Panc1 (cell line): ENCODE measurements at regions not wholly inside any gene's neighbourhood (a gene's known extent, or its start where the extent isn't known, plus 50 kb on each side); places are given as distances from the start of the nearest gene placed in this dataset.

ENCODE experiments used
- ATAC-seq: fragments of 200-7000 bp; cut with Tn5 transposase; 2 replicates; pipeline ENCODE4 v1.9.1; 2020; ENCODE audit warnings: mild to moderate bottlenecking, moderate library complexity
- BruUV-seq: library from RNA; stranded (reverse); fragments of 400-500 nt; replicated peaks from 2 replicates; lab custom pipeline; 2021; lab: Mats Ljungman, UMichigan
- CTCF ChIA-PET: fragments of 300-600 bp; sonication (Branson Sonifier 250); formaldehyde crosslinking; loops from one replicate; lab custom pipeline; 2022; ENCODE audit warnings: antibody characterized with exemption; lab: Charles Lee
- POLR2A ChIA-PET: fragments of 300-600 bp; sonication (Branson Sonifier 250); formaldehyde crosslinking; loops from one replicate; lab custom pipeline; 2022; ENCODE audit warnings: antibody characterized with exemption; lab: Charles Lee
- DNase-seq: peaks from one replicate; pipeline ENCODE4 v3.0.0-alpha.2; 2010; ENCODE audit warnings: low read depth, low spot score
- H3K27ac ChIP-seq: 2 replicates; pipeline ENCODE4 v1.5.1; 2011; ENCODE audit warnings: mild to moderate bottlenecking, low read length, inconsistent platforms
- H3K27me3 ChIP-seq: fragments of 200-500 bp; sonication (Bioruptor generic); 2 replicates; pipeline ENCODE4 v1.6.0; 2014; ENCODE audit warnings: low read length, inconsistent platforms; ENCODE audit not compliant: control insufficient read depth, insufficient read depth
- H3K36me3 ChIP-seq: fragments of 200-500 bp; sonication (Bioruptor generic); 2 replicates; pipeline ENCODE4 v1.5.1; 2014; ENCODE audit warnings: inconsistent platforms, mild to moderate bottlenecking, low read length, moderate library complexity; ENCODE audit not compliant: control insufficient read depth, insufficient read depth
- H3K4me1 ChIP-seq: 2 replicates; pipeline ENCODE4 v1.5.1; 2011; ENCODE audit warnings: inconsistent platforms, mild to moderate bottlenecking, low read length, moderate library complexity; ENCODE audit not compliant: control insufficient read depth, insufficient read depth
- H3K4me3 ChIP-seq, 2 experiments: 2 replicates each; pipeline ENCODE4 v1.5.1; 2011 to 2012; ENCODE audit warnings: low read depth in 2 of 2, low read length in 2 of 2, mild to moderate bottlenecking in 2 of 2, inconsistent platforms in 1 of 2, moderate library complexity in 1 of 2
- H3K9me3 ChIP-seq: fragments of 200-500 bp; sonication (Bioruptor generic); 2 replicates; pipeline ENCODE4 v1.5.1; 2014; ENCODE audit warnings: low read depth, mild to moderate bottlenecking, inconsistent platforms, low read length, moderate library complexity; ENCODE audit not compliant: control insufficient read depth, insufficient read depth
- POLR2AphosphoS5 ChIP-seq: IDR thresholded peaks from 2 replicates; pipeline ENCODE4 v1.6.1; 2012; ENCODE audit warnings: mild to moderate bottlenecking, low read depth, low read length, moderate library complexity
- REST ChIP-seq, 2 experiments: IDR thresholded peaks; 2 replicates each; pipeline ENCODE4 v1.6.1; 2011 to 2012; ENCODE audit warnings: low read depth in 2 of 2, control low read depth in 1 of 2, low read length in 1 of 2, mild to moderate bottlenecking in 1 of 2, moderate library complexity in 1 of 2; ENCODE audit not compliant: insufficient read depth in 1 of 2
- SIN3A ChIP-seq: IDR thresholded peaks from 2 replicates; pipeline ENCODE4 v1.6.1; 2012; ENCODE audit warnings: low read depth, mild to moderate bottlenecking, low read length, moderate library complexity, borderline replicate concordance; ENCODE audit not compliant: insufficient read depth
- TCF7L2 ChIP-seq: IDR thresholded peaks from 2 replicates; pipeline ENCODE4 v1.6.1; 2011; ENCODE audit warnings: mild to moderate bottlenecking, low read depth, low read length, inconsistent platforms
- in situ Hi-C: cut with HindIII; loops from 2 replicates; pipeline ENCODE4 v1.10.0; 2016; ENCODE audit warnings: low sequenced_read_pairs, low pct_unique_long_range_greater_than_20kb
- intact Hi-C: fragments of 100-400 bp; cut with micrococcal nuclease; formaldehyde crosslinking; loops from one replicate; pipeline ENCODE4 v1.10.0; 2022; ENCODE audit not compliant: unreplicated experiment
- TF ChIP-seq, protein P1 (sequence below): fragments of 450-650 bp; IDR thresholded peaks from 2 replicates; pipeline ENCODE4 v1.5.1; 2017; ENCODE audit warnings: mild to moderate bottlenecking

- POLR2A ChIA-PET, result no interaction called here
- Histone ChIP-seq H3K27ac (peak overlapping the region; percentile 99), H3K4me1 (peaks cover 30% of the 10 kb centered on the region), H3K9me3 (no peaks in the 10 kb centered on the region), H3K36me3 (peaks cover 4% of the 10 kb centered on the region; the same call in 1 of the 2 replicates), H3K4me3 (no peak overlapping the region), H3K27me3 (no peaks in the 10 kb centered on the region)
- TF ChIP-seq POLR2AphosphoS5, result no peak
- TF ChIP-seq, protein P1, sequence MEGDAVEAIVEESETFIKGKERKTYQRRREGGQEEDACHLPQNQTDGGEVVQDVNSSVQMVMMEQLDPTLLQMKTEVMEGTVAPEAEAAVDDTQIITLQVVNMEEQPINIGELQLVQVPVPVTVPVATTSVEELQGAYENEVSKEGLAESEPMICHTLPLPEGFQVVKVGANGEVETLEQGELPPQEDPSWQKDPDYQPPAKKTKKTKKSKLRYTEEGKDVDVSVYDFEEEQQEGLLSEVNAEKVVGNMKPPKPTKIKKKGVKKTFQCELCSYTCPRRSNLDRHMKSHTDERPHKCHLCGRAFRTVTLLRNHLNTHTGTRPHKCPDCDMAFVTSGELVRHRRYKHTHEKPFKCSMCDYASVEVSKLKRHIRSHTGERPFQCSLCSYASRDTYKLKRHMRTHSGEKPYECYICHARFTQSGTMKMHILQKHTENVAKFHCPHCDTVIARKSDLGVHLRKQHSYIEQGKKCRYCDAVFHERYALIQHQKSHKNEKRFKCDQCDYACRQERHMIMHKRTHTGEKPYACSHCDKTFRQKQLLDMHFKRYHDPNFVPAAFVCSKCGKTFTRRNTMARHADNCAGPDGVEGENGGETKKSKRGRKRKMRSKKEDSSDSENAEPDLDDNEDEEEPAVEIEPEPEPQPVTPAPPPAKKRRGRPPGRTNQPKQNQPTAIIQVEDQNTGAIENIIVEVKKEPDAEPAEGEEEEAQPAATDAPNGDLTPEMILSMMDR, result no peak
- no peak for TF ChIP-seq TCF7L2
- intact Hi-C loops (loop anchor here (5.0 kb wide), 1 partner anchor 80 kb away; no protein-coding TSS in a partner anchor), in situ Hi-C loops (no loop called here)
- CTCF ChIA-PET, result no interaction called here
- no peak for ATAC-seq
- DNase-seq, result no peak
- no TSS peak for BruUV-seq
These were observed 228.1 kb upstream of the KLF14 start for GRCh38 chr7:130962109-130962508.

DNA sequence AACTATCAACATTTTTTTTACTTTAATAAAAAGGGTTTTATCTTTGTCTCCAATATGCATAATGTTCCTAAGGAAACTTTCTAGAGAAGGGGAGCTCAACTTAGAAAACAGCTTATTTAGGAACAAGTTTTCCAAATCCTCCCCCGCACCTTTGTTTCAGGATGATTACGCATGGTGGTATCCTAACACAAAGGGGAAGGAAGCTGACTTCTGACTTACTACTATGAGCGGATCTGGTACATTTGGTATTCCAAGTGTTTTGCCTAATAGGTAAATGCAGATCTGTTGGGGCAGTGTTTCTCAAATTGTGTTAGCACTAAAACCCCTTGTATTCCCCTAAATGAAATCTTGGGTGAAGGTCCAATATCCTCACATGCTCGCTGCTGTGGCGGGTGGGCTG, 229.3 kb upstream of the KLF14 start:
- in situ Hi-C loops, result no loop called here

More for the DNA sequence above, 229.3 kb upstream of the KLF14 start:
- Histone ChIP-seq H3K27ac (peak overlapping the region; percentile 36; the same call in 1 of the 2 replicates), H3K9me3 (no peaks in the 10 kb centered on the region), H3K4me3 (no peak overlapping the region), H3K4me1 (peaks cover 19% of the 10 kb centered on the region), H3K36me3 (peaks cover 4% of the 10 kb centered on the region; the same call in 1 of the 2 replicates), H3K27me3 (no peaks in the 10 kb centered on the region)
- TF ChIP-seq, protein P1, result no peak
- TF ChIP-seq SIN3A, result no peak
- TF ChIP-seq TCF7L2, result no peak
- TF ChIP-seq REST (IDR thresholded peaks at IDR 0.05; ENCODE audit: insufficient read depth in 1 of 2, low read depth in 2 of 2, low read length in 1 of 2), result no peak
- TF ChIP-seq POLR2AphosphoS5, result no peak
- ATAC-seq, result no peak
- POLR2A ChIA-PET, result no interaction called here
- BruUV-seq, result no TSS peak
- no peak for DNase-seq
- intact Hi-C loops, result loop anchor here (5.0 kb wide), 1 partner anchor 79 kb away; no protein-coding TSS in a partner anchor
- CTCF ChIA-PET, result no interaction called here
